OCI-LY3 (cell line): ENCODE measurements at regions not wholly inside any gene's neighbourhood (a gene's known extent, or its start where the extent isn't known, plus 50 kb on each side); places are given as distances from the start of the nearest gene placed in this dataset.
"Not testable (repeated sequence)": the region's sequence is repeated elsewhere in the genome, so short reads cannot be mapped to it uniquely, and the experiment has no call there.

Experiments
- H2AFZ ChIP-seq: fragments of 200-600, 300-600 bp; shearing (Covaris generic); 2 replicates; pipeline ENCODE4 v1.6.0; 2014; ENCODE audit warnings: antibody characterized with exemption, low read depth, low read length
- H3K27ac ChIP-seq: fragments of 200-600, 300-600 bp; sonication (generic); 2 replicates; pipeline ENCODE4 v1.5.1; 2014; ENCODE audit warnings: mild to moderate bottlenecking, low read length, moderate library complexity, mixed read lengths
- H3K27me3 ChIP-seq: fragments of 200-600, 300-600 bp; sonication (generic); 2 replicates; pipeline ENCODE4 v1.6.1; 2014; ENCODE audit warnings: low read depth, low read length, mixed read lengths
- H3K36me3 ChIP-seq: fragments of 200-600, 300-600 bp; sonication (generic); replicated peaks from 2 replicates; pipeline ENCODE3; 2014; ENCODE audit warnings: low read depth, low read length, mixed read lengths
- H3K4me1 ChIP-seq: fragments of 300-600, 200-600 bp; sonication (generic); 2 replicates; pipeline ENCODE4 v1.6.1; 2014; ENCODE audit warnings: low read length, mixed read lengths
- H3K4me2 ChIP-seq: fragments of 200-600, 300-600 bp; sonication (generic); 2 replicates; pipeline ENCODE4 v1.6.1; 2014; ENCODE audit warnings: low read length, mixed read lengths
- H3K4me3 ChIP-seq: fragments of 300-600, 200-600 bp; sonication (generic); 2 replicates; pipeline ENCODE4 v1.5.1; 2014; ENCODE audit warnings: antibody characterized with exemption, mild to moderate bottlenecking, low read length, moderate library complexity
- H3K79me2 ChIP-seq: fragments of 300-600, 200-600 bp; shearing (Covaris generic); 2 replicates; pipeline ENCODE4 v1.6.1; 2014; ENCODE audit warnings: mild to moderate bottlenecking, low read length, mixed read lengths
- H3K9ac ChIP-seq: fragments of 300-600, 200-600 bp; shearing (Covaris generic); 2 replicates; pipeline ENCODE4 v1.6.0; 2014; ENCODE audit warnings: mild to moderate bottlenecking, low read length, moderate library complexity
- H3K9me3 ChIP-seq: fragments of 200-600, 300-600 bp; shearing (Covaris generic); 2 replicates; pipeline ENCODE4 v1.6.1; 2014; ENCODE audit warnings: low read length, mixed read lengths; ENCODE audit not compliant: insufficient read depth
- H4K20me1 ChIP-seq: fragments of 200-600, 300-600 bp; sonication (generic); 2 replicates; pipeline ENCODE4 v1.6.1; 2016; ENCODE audit warnings: low read length, mixed read lengths; ENCODE audit not compliant: insufficient read depth
- EZH2phosphoT487 ChIP-seq: fragments of 200-600 bp; shearing (Covaris generic); IDR thresholded peaks from 2 replicates; pipeline ENCODE4 v1.6.1; 2018; ENCODE audit warnings: antibody characterized with exemption, mixed run types, low read depth
- TF ChIP-seq, protein P1 (sequence below): fragments of 200-600, 300-600 bp; sonication (generic); IDR thresholded peaks from 2 replicates; pipeline ENCODE4 v1.5.1; 2014; ENCODE audit warnings: antibody characterized with exemption, low read length, low read depth

DNA sequence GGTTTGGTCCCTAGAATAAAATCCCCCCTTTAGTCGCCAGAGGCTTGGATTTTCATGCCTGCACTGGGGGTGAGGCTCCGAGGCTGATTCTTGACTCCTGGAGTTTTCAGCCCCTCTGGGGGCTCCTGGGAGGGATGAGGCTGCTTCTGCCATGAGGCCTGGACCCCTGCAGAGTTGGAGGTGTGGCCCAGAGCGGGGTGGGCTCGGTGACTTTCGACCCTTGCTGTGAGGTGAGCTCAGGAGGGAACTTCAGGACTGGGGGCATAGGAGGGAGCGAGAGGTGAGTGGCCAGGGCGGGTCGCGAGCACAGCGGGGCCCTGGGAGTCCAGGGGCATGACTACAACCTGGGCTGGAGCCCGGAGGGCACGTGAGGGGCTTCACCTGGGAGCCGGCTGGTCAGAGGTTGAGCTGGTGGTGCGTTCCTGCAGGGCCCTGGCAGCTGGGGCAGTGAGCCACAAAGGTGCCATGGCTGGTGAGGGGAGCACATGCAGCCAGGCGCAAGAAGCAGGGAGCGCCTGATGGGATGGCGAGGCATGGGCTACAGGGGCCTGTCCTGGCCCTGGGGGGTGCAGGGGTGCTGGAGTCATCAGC is 168.2 kb downstream of the KIF26A start:
- no peaks in the 10 kb centered on the region for H3K36me3 ChIP-seq
- no peaks in the 10 kb centered on the region for H3K9me3 ChIP-seq
- H3K4me3 ChIP-seq = no peak overlapping the region
- H3K4me2 ChIP-seq = no peak overlapping the region
- TF ChIP-seq EZH2phosphoT487 = no peak
- TF ChIP-seq, protein P1, sequence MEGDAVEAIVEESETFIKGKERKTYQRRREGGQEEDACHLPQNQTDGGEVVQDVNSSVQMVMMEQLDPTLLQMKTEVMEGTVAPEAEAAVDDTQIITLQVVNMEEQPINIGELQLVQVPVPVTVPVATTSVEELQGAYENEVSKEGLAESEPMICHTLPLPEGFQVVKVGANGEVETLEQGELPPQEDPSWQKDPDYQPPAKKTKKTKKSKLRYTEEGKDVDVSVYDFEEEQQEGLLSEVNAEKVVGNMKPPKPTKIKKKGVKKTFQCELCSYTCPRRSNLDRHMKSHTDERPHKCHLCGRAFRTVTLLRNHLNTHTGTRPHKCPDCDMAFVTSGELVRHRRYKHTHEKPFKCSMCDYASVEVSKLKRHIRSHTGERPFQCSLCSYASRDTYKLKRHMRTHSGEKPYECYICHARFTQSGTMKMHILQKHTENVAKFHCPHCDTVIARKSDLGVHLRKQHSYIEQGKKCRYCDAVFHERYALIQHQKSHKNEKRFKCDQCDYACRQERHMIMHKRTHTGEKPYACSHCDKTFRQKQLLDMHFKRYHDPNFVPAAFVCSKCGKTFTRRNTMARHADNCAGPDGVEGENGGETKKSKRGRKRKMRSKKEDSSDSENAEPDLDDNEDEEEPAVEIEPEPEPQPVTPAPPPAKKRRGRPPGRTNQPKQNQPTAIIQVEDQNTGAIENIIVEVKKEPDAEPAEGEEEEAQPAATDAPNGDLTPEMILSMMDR = no peak
- no peaks in the 10 kb centered on the region for H3K4me1 ChIP-seq
- no peak overlapping the region for H3K9ac ChIP-seq
- H3K79me2 ChIP-seq = no peaks in the 10 kb centered on the region
- H3K27me3 ChIP-seq = no peaks in the 10 kb centered on the region
- no peak overlapping the region for H2AFZ ChIP-seq
- H3K27ac ChIP-seq = no peak overlapping the region
- no peaks in the 10 kb centered on the region for H4K20me1 ChIP-seq

DNA sequence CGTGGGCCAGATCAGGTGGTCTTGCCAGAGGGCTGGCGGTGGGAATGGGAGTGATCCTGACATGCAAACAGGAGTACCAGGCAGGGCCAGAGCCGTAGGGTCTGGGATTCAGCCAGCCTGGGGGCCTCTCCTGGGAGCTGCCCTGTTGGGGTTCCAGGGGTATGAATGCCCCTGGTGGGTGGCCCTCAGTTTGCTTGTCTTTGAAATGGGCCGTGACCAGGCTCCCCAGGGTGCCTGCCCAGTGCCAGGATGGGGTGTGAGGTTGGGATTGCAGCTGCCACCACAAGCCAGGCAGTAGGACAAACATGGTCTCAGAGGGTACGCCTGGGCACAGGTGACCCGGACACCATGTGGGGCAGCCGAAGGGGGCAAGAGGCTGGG is 168.8 kb downstream of the KIF26A start:
- H3K36me3 ChIP-seq = no peaks in the 10 kb centered on the region
- H3K9ac ChIP-seq = no peak overlapping the region
- H3K27ac ChIP-seq = no peak overlapping the region
- no peak overlapping the region for H3K4me2 ChIP-seq
- TF ChIP-seq, protein P1 = no peak
- no peak for TF ChIP-seq EZH2phosphoT487
- no peaks in the 10 kb centered on the region for H3K79me2 ChIP-seq
- H3K4me1 ChIP-seq = no peaks in the 10 kb centered on the region
- no peaks in the 10 kb centered on the region for H3K27me3 ChIP-seq
- no peak overlapping the region for H3K4me3 ChIP-seq
- H3K9me3 ChIP-seq = no peaks in the 10 kb centered on the region
- no peak overlapping the region for H2AFZ ChIP-seq
- no peaks in the 10 kb centered on the region for H4K20me1 ChIP-seq

DNA sequence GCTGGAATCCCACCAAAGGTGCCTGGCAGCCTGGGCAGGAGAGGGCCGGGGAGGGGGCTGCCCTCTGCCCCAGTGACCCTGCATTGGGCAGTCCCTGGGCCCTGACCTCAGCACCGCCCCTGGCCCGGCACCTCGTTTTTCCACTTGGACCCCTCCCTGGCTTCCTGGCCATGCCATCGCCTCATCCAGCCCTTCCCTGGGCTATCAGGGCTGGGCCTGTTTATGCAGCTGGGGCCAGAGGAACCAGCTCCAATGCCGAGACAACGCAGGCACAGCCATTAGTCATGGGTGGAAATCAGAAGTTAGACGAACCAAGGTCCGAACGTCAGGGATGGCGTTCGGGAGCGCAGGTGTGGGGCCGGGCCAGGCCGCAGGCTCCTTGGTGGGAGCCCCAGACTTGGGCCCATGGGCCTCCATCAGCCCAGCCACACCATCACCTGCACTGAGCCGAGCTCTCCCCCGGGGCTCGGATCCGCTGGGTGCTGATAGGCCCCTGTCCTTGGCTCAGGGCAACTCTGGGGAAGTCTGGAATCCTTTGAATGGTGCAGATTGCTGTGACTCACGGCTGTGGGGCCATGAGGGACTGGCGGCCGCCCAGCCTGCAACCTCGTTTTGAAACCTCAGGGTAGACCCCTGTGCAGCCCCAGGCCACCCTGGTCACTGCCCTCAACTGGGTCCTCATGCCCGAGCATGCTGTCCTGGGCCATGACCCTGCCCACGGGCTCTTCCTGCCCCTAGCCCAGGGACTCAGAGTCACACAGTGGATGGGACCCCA is 169.4 kb downstream of the KIF26A start:
- Histone ChIP-seq H3K79me2 (no peaks in the 10 kb centered on the region), H4K20me1 (no peaks in the 10 kb centered on the region), H3K27ac (no peak overlapping the region), H3K9ac (no peak overlapping the region), H2AFZ (no peak overlapping the region), H3K4me1 (no peaks in the 10 kb centered on the region), H3K4me2 (no peak overlapping the region), H3K36me3 (no peaks in the 10 kb centered on the region), H3K27me3 (0 out of 2 replicates have a peak, but pooled peaks cover 6% of the 10 kb centered on the region), H3K4me3 (no peak overlapping the region), H3K9me3 (no peaks in the 10 kb centered on the region)
- no peak for TF ChIP-seq EZH2phosphoT487
- TF ChIP-seq, protein P1 = no peak

DNA sequence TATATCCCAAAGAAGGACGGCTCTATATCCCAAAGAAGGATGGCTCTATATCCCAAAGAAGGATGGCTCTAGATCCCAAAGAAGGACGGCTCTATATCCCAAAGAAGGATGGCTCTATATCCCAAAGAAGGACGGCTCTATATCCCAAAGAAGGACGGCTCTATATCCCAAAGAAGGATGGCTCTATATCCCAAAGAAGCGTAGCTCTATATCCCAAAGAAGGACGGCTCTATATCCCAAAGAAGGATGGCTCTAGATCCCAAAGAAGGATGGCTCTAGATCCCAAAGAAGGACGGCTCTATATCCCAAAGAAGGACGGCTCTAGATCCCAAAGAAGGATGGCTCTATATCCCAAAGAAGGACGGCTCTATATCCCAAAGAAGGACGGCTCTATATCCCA is 170.1 kb downstream of the KIF26A start:
- H3K4me3 ChIP-seq, H3K9me3 ChIP-seq, H2AFZ ChIP-seq, H3K36me3 ChIP-seq, H3K4me1 ChIP-seq, H3K79me2 ChIP-seq, H4K20me1 ChIP-seq, H3K27ac ChIP-seq, H3K9ac ChIP-seq, H3K27me3 ChIP-seq, H3K4me2 ChIP-seq: not testable (repeated sequence)
